BJ (cell line): ENCODE measurements at regions not wholly inside any gene's neighbourhood (a gene's known extent, or its start where the extent isn't known, plus 50 kb on each side); places are given as distances from the start of the nearest gene placed in this dataset.

ENCODE experiments used
- CTCF ChIA-PET: fragments of 350-600 bp; formaldehyde crosslinking; extraction: SDS; loops from one replicate; lab custom pipeline; 2021; ENCODE audit warnings: antibody characterized with exemption, inconsistent platforms; lab: Yijun Ruan, JAX
- POLR2A ChIA-PET: fragments of 300-600 bp; sonication (Branson Sonifier 250); formaldehyde crosslinking; extraction: SDS; loops from one replicate; lab custom pipeline; 2021; ENCODE audit warnings: antibody characterized with exemption; lab: Charles Lee
- DNase-seq: peaks from one replicate; pipeline ENCODE4 v3.0.0-alpha.2; 2011; ENCODE audit warnings: low read depth
- H3K27me3 ChIP-seq: 2 replicates; pipeline ENCODE4 v1.6.0; 2011; ENCODE audit warnings: low read length; ENCODE audit not compliant: control insufficient read depth, insufficient read depth
- H3K36me3 ChIP-seq: 2 replicates; pipeline ENCODE4 v1.5.1; 2011; ENCODE audit warnings: low read length; ENCODE audit not compliant: control insufficient read depth, insufficient read depth
- H3K4me3 ChIP-seq: 2 replicates; pipeline ENCODE4 v1.5.1; 2011; ENCODE audit warnings: low read depth, mild to moderate bottlenecking, control low read depth, low read length
- TF ChIP-seq, protein P1 (sequence below): IDR thresholded peaks from 2 replicates; pipeline ENCODE4 v1.5.1; 2011; ENCODE audit warnings: low read depth, mild to moderate bottlenecking, control low read depth, inconsistent platforms, low read length, moderate library complexity; ENCODE audit not compliant: insufficient read depth

DNA sequence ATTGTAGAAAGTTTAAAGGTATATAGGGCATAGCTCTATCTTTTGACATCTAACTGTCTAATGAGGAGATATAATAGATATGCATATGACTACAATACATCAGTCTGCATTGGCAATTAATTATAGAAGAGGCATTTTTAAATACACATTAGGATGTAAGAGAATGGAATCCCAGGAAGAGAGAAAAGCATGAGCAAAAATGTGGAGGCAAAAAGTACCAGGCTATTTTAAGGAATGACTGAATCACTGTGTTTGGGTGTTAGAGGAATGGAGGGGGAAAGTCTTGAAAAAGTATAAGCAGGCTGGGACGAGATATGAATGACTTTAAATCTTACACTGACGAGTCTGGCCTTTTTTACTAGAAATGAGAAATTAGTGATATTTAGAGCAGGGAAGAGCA lies 138.4 kb upstream of the ZNF462 start:
- no peak for DNase-seq
- POLR2A ChIA-PET, result no interaction called here
- Histone ChIP-seq H3K27me3 (no peaks in the 10 kb centered on the region; the same call in 1 of the 2 replicates), H3K4me3 (no peak overlapping the region), H3K36me3 (no peaks in the 10 kb centered on the region)
- CTCF ChIA-PET, result no interaction called here
- TF ChIP-seq, protein P1, sequence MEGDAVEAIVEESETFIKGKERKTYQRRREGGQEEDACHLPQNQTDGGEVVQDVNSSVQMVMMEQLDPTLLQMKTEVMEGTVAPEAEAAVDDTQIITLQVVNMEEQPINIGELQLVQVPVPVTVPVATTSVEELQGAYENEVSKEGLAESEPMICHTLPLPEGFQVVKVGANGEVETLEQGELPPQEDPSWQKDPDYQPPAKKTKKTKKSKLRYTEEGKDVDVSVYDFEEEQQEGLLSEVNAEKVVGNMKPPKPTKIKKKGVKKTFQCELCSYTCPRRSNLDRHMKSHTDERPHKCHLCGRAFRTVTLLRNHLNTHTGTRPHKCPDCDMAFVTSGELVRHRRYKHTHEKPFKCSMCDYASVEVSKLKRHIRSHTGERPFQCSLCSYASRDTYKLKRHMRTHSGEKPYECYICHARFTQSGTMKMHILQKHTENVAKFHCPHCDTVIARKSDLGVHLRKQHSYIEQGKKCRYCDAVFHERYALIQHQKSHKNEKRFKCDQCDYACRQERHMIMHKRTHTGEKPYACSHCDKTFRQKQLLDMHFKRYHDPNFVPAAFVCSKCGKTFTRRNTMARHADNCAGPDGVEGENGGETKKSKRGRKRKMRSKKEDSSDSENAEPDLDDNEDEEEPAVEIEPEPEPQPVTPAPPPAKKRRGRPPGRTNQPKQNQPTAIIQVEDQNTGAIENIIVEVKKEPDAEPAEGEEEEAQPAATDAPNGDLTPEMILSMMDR, result no peak

DNA sequence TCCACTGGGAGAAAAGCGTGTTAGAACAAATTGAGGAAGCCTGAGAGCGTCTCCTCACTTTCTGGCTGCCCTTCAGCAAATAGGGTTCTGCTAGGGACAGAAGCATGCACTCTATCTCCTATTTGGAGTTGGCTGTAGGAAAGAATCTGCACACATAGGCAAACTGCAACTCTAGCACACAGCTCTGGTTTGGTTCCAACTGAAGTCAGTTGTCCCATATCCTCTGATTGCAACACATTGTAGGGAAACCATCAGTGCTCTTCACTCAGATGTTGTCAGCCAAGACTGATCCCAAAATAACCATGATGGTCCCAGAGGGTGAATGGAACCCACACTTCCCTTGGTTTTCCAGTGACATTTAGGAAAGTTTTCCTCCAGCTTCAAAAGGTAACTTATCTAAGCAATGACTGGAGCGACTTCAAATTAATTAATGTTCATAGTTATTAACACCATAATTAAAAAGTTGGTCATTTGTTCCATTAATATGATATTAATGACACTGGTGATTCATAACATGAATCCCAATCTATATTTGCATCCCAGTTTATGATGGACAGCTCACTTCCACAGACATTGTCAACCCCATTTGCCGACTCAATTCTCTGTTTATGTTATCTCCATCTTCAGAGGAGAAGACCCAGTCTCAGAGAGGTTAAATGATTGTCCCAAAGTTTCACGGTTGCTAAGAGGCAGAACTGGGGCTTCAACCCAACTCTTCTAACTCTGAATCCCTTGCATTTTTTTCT lies 136.7 kb upstream of the ZNF462 start:
- POLR2A ChIA-PET, result no interaction called here
- DNase-seq, result no peak
- H3K36me3 ChIP-seq, result no peaks in the 10 kb centered on the region
- H3K4me3 ChIP-seq, result no peak overlapping the region
- CTCF ChIA-PET, result no interaction called here
- no peaks in the 10 kb centered on the region; the same call in 1 of the 2 replicates for H3K27me3 ChIP-seq
- TF ChIP-seq, protein P1, result no peak

DNA sequence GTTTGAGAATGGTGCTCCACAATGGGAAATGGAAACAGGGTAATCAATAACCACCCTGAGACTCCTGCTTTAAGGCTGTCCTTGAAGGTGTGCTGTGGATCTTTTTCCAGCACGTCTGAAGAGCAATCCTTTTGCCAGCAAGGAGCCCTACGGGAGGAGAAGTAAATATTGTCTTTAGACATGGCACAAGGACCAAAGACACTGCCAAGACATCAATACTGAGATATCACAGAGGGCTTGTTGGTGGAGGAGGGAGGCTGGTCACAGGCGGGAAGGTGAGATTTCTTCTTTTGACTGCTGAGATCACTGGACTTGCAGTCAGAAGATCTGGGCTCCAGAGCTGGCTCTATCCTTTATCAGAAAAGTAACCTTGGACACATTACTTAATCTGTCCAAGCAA lies 135.0 kb upstream of the ZNF462 start:
- CTCF ChIA-PET, result interaction anchor here (0.7 kb wide), 1 partner anchor 53 kb away, joined by 3 read pairs; no protein-coding TSS in a partner anchor
- Histone ChIP-seq H3K36me3 (no peaks in the 10 kb centered on the region), H3K27me3 (no peaks in the 10 kb centered on the region; the same call in none of the 2 replicates), H3K4me3 (no peak overlapping the region)
- POLR2A ChIA-PET, result no interaction called here
- no peak for DNase-seq
- TF ChIP-seq, protein P1, result no peak

DNA sequence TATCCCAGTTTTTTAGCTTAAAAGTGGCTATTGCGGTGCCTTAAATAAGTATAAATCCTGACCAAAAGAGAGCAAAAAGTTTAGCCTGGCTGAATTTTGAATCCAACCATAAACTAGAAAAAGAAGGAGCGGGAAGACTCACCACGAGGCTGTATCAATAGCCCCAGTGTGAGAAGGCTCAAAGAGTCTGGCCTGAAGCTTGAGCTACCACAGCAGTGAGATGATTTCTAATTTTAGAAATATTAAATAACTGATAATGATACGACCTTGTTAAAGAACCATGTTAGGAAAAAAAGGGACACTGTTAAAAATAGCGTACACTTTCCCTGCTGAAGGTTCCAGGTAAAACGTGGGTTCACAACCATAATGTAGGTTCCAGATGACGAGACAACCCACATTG lies 134.1 kb upstream of the ZNF462 start:
- Histone ChIP-seq H3K27me3 (no peaks in the 10 kb centered on the region; the same call in none of the 2 replicates), H3K36me3 (no peaks in the 10 kb centered on the region), H3K4me3 (no peak overlapping the region)
- DNase-seq, result no peak
- ChIA-PET POLR2A (no interaction called here), CTCF (interaction anchor here (1.0 kb wide), 1 partner anchor 37 kb away, joined by 3 read pairs; no protein-coding TSS in a partner anchor)
- TF ChIP-seq, protein P1, result no peak

DNA sequence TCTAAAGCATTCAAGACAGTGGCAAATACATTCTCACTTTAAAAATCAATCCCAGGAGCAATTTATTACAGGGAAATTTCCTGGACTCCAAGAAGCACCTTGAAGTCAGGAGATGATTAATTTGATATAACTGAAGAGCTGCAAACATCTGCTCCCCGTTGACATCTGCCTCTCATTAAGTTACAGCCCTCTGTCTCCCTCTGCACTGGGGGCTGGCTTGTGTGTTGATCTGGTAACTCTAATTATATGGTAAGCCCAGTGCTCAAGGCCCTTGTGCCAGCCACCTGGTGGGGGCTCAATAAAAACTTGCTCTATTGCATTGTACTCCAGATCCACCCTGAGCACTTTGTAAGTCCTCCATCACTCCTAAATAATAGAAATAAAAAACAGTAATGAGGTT lies 131.1 kb upstream of the ZNF462 start:
- Histone ChIP-seq H3K36me3 (no peaks in the 10 kb centered on the region), H3K27me3 (no peaks in the 10 kb centered on the region; the same call in 1 of the 2 replicates), H3K4me3 (no peak overlapping the region)
- TF ChIP-seq, protein P1, result no peak
- no peak for DNase-seq
- CTCF ChIA-PET, result no interaction called here
- POLR2A ChIA-PET, result no interaction called here
